GM21723 (cell line): ENCODE measurements at regions not wholly inside any gene's neighbourhood (a gene's known extent, or its start where the extent isn't known, plus 50 kb on each side); places are given as distances from the start of the nearest gene placed in this dataset.

Source experiments
- ATAC-seq: cut with Tn5 transposase; IDR thresholded peaks from one replicate; pipeline ENCODE4 v1.9.1; 2021; ENCODE audit warnings: mild to moderate bottlenecking, moderate library complexity; ENCODE audit not compliant: unreplicated experiment

GRCh38 chrX:19172741-19173140 is 50.5 kb upstream of the ADGRG2 start:
- no peak for ATAC-seq

GRCh38 chrX:19174401-19175025 is 52.2 kb upstream of the ADGRG2 start:
- ATAC-seq, result no peak

GRCh38 chrX:19176901-19177630 is 54.8 kb upstream of the ADGRG2 start:
- ATAC-seq, result no peak

- ATAC-seq, result no peak
Observed at GRCh38 chrX:19177721-19178120, 55.5 kb upstream of the ADGRG2 start.

GRCh38 chrX:19178402-19178801 is 56.1 kb upstream of the ADGRG2 start:
- ATAC-seq, result no peak

- ATAC-seq, result no peak
Observed at GRCh38 chrX:19179389-19179788, 57.1 kb upstream of the ADGRG2 start.

GRCh38 chrX:19181345-19181744 is 59.1 kb upstream of the ADGRG2 start:
- no peak for ATAC-seq

GRCh38 chrX:19182785-19183184 is 60.5 kb upstream of the ADGRG2 start:
- ATAC-seq, result no peak

- no peak for ATAC-seq
Observed at GRCh38 chrX:19183761-19184477, 61.7 kb upstream of the ADGRG2 start.

- ATAC-seq, result no peak
Observed at GRCh38 chrX:19188566-19188965, 66.3 kb upstream of the ADGRG2 start.

- no peak for ATAC-seq
Observed at GRCh38 chrX:19190902-19191301, 68.6 kb upstream of the ADGRG2 start.

GRCh38 chrX:19193565-19193964 is 71.3 kb upstream of the ADGRG2 start:
- ATAC-seq, result no peak

GRCh38 chrX:19194285-19195242 is 72.3 kb upstream of the ADGRG2 start:
- peak; percentile 65 for ATAC-seq

- no peak for ATAC-seq
Observed at GRCh38 chrX:19195243-19195610, 73.0 kb upstream of the ADGRG2 start.

GRCh38 chrX:19198473-19198872 is 76.2 kb upstream of the ADGRG2 start:
- no peak for ATAC-seq

- no peak for ATAC-seq
Observed at GRCh38 chrX:19202171-19202570, 79.9 kb upstream of the ADGRG2 start.

GRCh38 chrX:19204636-19205035 is 82.4 kb upstream of the ADGRG2 start:
- no peak for ATAC-seq

GRCh38 chrX:19212037-19212436 is 89.8 kb upstream of the ADGRG2 start:
- ATAC-seq, result no peak

GRCh38 chrX:19213610-19214152 is 91.4 kb upstream of the ADGRG2 start:
- no peak for ATAC-seq

GRCh38 chrX:19214311-19214710 is 92.0 kb upstream of the ADGRG2 start:
- ATAC-seq, result no peak

- no peak for ATAC-seq
Observed at GRCh38 chrX:19225909-19226308, 103.6 kb upstream of the ADGRG2 start.
